ENCODE measurements at regions not wholly inside any gene's neighbourhood (a gene's known extent, or its start where the extent isn't known, plus 50 kb on each side); places are given as distances from the start of the nearest gene placed in this dataset.
A peak's percentile ranks its signal among the peaks of the same experiment; 100 is the strongest.

- TF ChIP-seq U2AF1 (optimal IDR thresholded peaks at IDR 0.05; ENCODE audit: low read depth, low read length) = no peak
- TF ChIP-seq TAF1 (CRISPR knock-in tag; IDR thresholded peaks at IDR 0.05) = no peak
- no peak for TF ChIP-seq ZNF160 (CRISPR knock-in tag; IDR thresholded peaks at IDR 0.05)
- no peak for TF ChIP-seq REXO4 (CRISPR knock-in tag; IDR thresholded peaks at IDR 0.05; ENCODE audit: borderline replicate concordance)
- TF ChIP-seq MAF1 (CRISPR knock-in tag; IDR thresholded peaks at IDR 0.05; ENCODE audit: borderline replicate concordance) = no peak
- no peak for TF ChIP-seq GABPB1 (CRISPR knock-in tag; IDR thresholded peaks at IDR 0.05)
- no peak for TF ChIP-seq ZNF337 (CRISPR knock-in tag; IDR thresholded peaks at IDR 0.05; ENCODE audit: borderline replicate concordance, low read depth)
- no peak for TF ChIP-seq TSC22D2 (CRISPR knock-in tag; IDR thresholded peaks at IDR 0.05; ENCODE audit: borderline replicate concordance)
- TF ChIP-seq ZNF660 (CRISPR knock-in tag; IDR thresholded peaks at IDR 0.05; ENCODE audit: borderline replicate concordance, low read depth) = no peak
- TF ChIP-seq JDP2 (CRISPR knock-in tag; IDR thresholded peaks at IDR 0.05; ENCODE audit: borderline replicate concordance) = no peak
- TF ChIP-seq HOXA5 (CRISPR knock-in tag; IDR thresholded peaks at IDR 0.05) = no peak
- no peak for TF ChIP-seq POLR2AphosphoS2 (IDR thresholded peaks at IDR 0.05; ENCODE audit: low read depth, low read length)
- no peak for TF ChIP-seq TERF1 (CRISPR knock-in tag; IDR thresholded peaks at IDR 0.05)
- TF ChIP-seq, protein P1, sequence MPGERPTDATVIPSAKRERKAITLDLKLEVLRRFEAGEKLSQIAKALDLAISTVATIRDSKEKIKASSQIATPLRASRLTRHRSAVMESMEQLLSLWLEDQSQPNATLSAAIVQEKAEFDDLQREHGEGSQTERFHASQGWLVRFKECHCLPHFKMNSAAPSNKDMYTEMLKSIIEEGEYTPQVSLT (CRISPR knock-in tag; IDR thresholded peaks at IDR 0.05; ENCODE audit: borderline replicate concordance, low read depth) = no peak
- no peak for TF ChIP-seq ZNF33B (CRISPR knock-in tag; IDR thresholded peaks at IDR 0.05)
- TF ChIP-seq MIER2 (CRISPR knock-in tag; IDR thresholded peaks at IDR 0.05) = no peak
- TF ChIP-seq ZNF781 (CRISPR knock-in tag; IDR thresholded peaks at IDR 0.05; ENCODE audit: borderline replicate concordance, not compliant biosample characterization) = no peak
- TF ChIP-seq ZC3H13 (CRISPR knock-in tag; IDR thresholded peaks at IDR 0.05) = no peak
- TF ChIP-seq ZNF143 (CRISPR knock-in tag; IDR thresholded peaks at IDR 0.05) = no peak
- peak; percentile 85 for TF ChIP-seq RARA (CRISPR knock-in tag; IDR thresholded peaks at IDR 0.05)
- peak; percentile 69 for TF ChIP-seq SOX5 (CRISPR knock-in tag; IDR thresholded peaks at IDR 0.05; ENCODE audit: borderline replicate concordance)
- peak; percentile 57 for TF ChIP-seq GATAD2A (CRISPR knock-in tag; IDR thresholded peaks at IDR 0.05)
- no peak for TF ChIP-seq TFE3 (CRISPR knock-in tag; IDR thresholded peaks at IDR 0.05)
- no peak for TF ChIP-seq MZF1 (CRISPR knock-in tag; IDR thresholded peaks at IDR 0.05; ENCODE audit: borderline replicate concordance)
- TF ChIP-seq KAT2B (IDR thresholded peaks at IDR 0.05; ENCODE audit: borderline replicate concordance, low read depth, low read length) = no peak
- TF ChIP-seq ZNF574 (CRISPR knock-in tag; IDR thresholded peaks at IDR 0.05) = no peak
- no peak; the same call in 1 of the 2 replicates for TF ChIP-seq HNF4A (CRISPR knock-in tag; IDR thresholded peaks at IDR 0.05)
- no peak for TF ChIP-seq PAF1 (CRISPR knock-in tag; IDR thresholded peaks at IDR 0.05)
- TF ChIP-seq HMGA1 (CRISPR knock-in tag; conservative IDR thresholded peaks at IDR 0.05) = no peak
Observed at GRCh38 chr6:56714982-56715456, 72.3 kb upstream of the DST start (continued).

All from HepG2 (cell line).